ENCODE measurements at regions not wholly inside any gene's neighbourhood (a gene's known extent, or its start where the extent isn't known, plus 50 kb on each side); places are given as distances from the start of the nearest gene placed in this dataset.

- TF ChIP-seq, protein P1, sequence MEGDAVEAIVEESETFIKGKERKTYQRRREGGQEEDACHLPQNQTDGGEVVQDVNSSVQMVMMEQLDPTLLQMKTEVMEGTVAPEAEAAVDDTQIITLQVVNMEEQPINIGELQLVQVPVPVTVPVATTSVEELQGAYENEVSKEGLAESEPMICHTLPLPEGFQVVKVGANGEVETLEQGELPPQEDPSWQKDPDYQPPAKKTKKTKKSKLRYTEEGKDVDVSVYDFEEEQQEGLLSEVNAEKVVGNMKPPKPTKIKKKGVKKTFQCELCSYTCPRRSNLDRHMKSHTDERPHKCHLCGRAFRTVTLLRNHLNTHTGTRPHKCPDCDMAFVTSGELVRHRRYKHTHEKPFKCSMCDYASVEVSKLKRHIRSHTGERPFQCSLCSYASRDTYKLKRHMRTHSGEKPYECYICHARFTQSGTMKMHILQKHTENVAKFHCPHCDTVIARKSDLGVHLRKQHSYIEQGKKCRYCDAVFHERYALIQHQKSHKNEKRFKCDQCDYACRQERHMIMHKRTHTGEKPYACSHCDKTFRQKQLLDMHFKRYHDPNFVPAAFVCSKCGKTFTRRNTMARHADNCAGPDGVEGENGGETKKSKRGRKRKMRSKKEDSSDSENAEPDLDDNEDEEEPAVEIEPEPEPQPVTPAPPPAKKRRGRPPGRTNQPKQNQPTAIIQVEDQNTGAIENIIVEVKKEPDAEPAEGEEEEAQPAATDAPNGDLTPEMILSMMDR (conservative IDR thresholded peaks at IDR 0.05 in 1 of 2, IDR thresholded peaks at IDR 0.05 in 1 of 2; ENCODE audit: extremely low read depth in 1 of 2, insufficient read depth in 1 of 2, low read depth in 1 of 2, low read length in 2 of 2): peak in 1 of 2 donors; percentile 24
- no peak for TF ChIP-seq EZH2 (IDR thresholded peaks at IDR 0.05; ENCODE audit: borderline replicate concordance, low read length)
Observed at GRCh38 chrX:34275699-34276098, 143.6 kb upstream of the FAM47A start.

Measured in mammary epithelial cell (primary cell).